H1 (cell line): ENCODE measurements at regions not wholly inside any gene's neighbourhood (a gene's known extent, or its start where the extent isn't known, plus 50 kb on each side); places are given as distances from the start of the nearest gene placed in this dataset.

Experiments
- CTCF ChIA-PET: fragments of 300-600 bp; sonication (Branson Sonifier 250); formaldehyde crosslinking; loops from one replicate; lab custom pipeline; 2021; ENCODE audit not compliant: partially characterized antibody; lab: Charles Lee
- POLR2A ChIA-PET: fragments of 300-600 bp; sonication (Branson Sonifier 250); formaldehyde crosslinking; loops from one replicate; lab custom pipeline; 2021; ENCODE audit warnings: inconsistent platforms; ENCODE audit not compliant: partially characterized antibody; lab: Charles Lee
- DNase-seq, 2 experiments: peaks; one replicate each; pipeline versions ENCODE4 v3.0.0 to v3.0.0-alpha.2; 2010 to 2022; ENCODE audit warnings: low spot score in 2 of 2, low read depth in 1 of 2, mixed read lengths in 1 of 2
- FAIRE-seq: peaks from 2 replicates; lab custom pipeline; 2011; peaks lifted over from hg19 to GRCh38; lab: Jason Lieb, UNC
- H2AFZ ChIP-seq: 2 replicates; pipeline ENCODE4 v1.8.1; 2012; ENCODE audit warnings: low read length, inconsistent platforms
- H2AK5ac ChIP-seq: 2 replicates; pipeline ENCODE4 v1.6.1; 2013; ENCODE audit warnings: low read depth, low read length
- H2BK120ac ChIP-seq: replicated peaks from 2 replicates; pipeline ENCODE3; 2013; ENCODE audit warnings: low read depth, low read length, inconsistent platforms
- H2BK12ac ChIP-seq: 2 replicates; pipeline ENCODE4 v1.6.1; 2013; ENCODE audit warnings: low read depth, low read length
- H2BK15ac ChIP-seq: 2 replicates; pipeline ENCODE4 v1.6.1; 2013; ENCODE audit warnings: low read length
- H2BK20ac ChIP-seq: 2 replicates; pipeline ENCODE4 v1.6.1; 2013; ENCODE audit warnings: low read length
- H2BK5ac ChIP-seq: 2 replicates; pipeline ENCODE4 v1.6.1; 2013; ENCODE audit warnings: low read depth, low read length
- H3K14ac ChIP-seq: 2 replicates; pipeline ENCODE4 v1.6.1; 2013; ENCODE audit warnings: inconsistent platforms; ENCODE audit not compliant: insufficient read length
- H3K18ac ChIP-seq: 2 replicates; pipeline ENCODE4 v1.6.1; 2013; ENCODE audit warnings: low read length; ENCODE audit errors: extremely low read depth
- H3K23ac ChIP-seq: 2 replicates; pipeline ENCODE4 v1.6.1; 2013; ENCODE audit warnings: inconsistent platforms; ENCODE audit not compliant: insufficient read length
- H3K23me2 ChIP-seq: 2 replicates; pipeline ENCODE4 v1.6.1; 2013; ENCODE audit warnings: low read depth, low read length
- H3K27ac ChIP-seq: 2 replicates; pipeline ENCODE4 v1.6.1; 2011; ENCODE audit warnings: low read depth, low read length, inconsistent platforms
- H3K27me3 ChIP-seq, 4 experiments: replicated peaks in 1 of 4; 1 replicate in 1 of 4; 2 replicates in 3 of 4; pipeline versions ENCODE4 v1.6.1 to v1.8.1; 2011 to 2013; ENCODE audit warnings: low read length in 3 of 4, mild to moderate bottlenecking in 3 of 4, inconsistent platforms in 2 of 4, mixed read lengths in 2 of 4, moderate library complexity in 1 of 4; ENCODE audit not compliant: control insufficient read depth in 3 of 4, insufficient read depth in 3 of 4; ENCODE audit errors: extremely low read depth in 1 of 4
- H3K36me3 ChIP-seq, 4 experiments: 2 replicates each; pipeline versions ENCODE4 v1.6.1 to v1.8.1; 2011 to 2013; ENCODE audit warnings: mild to moderate bottlenecking in 4 of 4, low read length in 3 of 4, moderate library complexity in 2 of 4, control low read depth in 1 of 4, inconsistent platforms in 1 of 4; ENCODE audit not compliant: insufficient read depth in 4 of 4, control insufficient read depth in 2 of 4
- H3K4ac ChIP-seq: replicated peaks from 2 replicates; pipeline ENCODE3; 2013; ENCODE audit warnings: low read length, low read depth, mixed read lengths, inconsistent platforms; ENCODE audit not compliant: insufficient read length
- H3K4me1 ChIP-seq, 4 experiments: replicated peaks in 1 of 4; 1 replicate in 1 of 4; 2 replicates in 3 of 4; pipeline versions ENCODE4 v1.6.1 to v1.8.1; 2011 to 2013; ENCODE audit warnings: low read length in 3 of 4, inconsistent platforms in 2 of 4, mixed read lengths in 1 of 4; ENCODE audit not compliant: insufficient read depth in 4 of 4, control insufficient read depth in 3 of 4
- H3K4me2 ChIP-seq, 2 experiments: 2 replicates each; pipeline versions ENCODE4 v1.6.1 to v1.8.1; 2011 to 2013; ENCODE audit warnings: low read depth in 2 of 2, low read length in 2 of 2, control low read depth in 1 of 2, inconsistent platforms in 1 of 2, mild to moderate bottlenecking in 1 of 2; ENCODE audit not compliant: insufficient read depth in 1 of 2
- H3K4me3 ChIP-seq, 4 experiments: fragments of 200-600, 300-600 bp in 1 of 4; sonication (generic), shearing (Covaris generic), sonication (Bioruptor Twin) in 1 of 4; 2 replicates each; pipeline versions ENCODE4 v1.5.1 to v1.8.1; 2011 to 2016; ENCODE audit warnings: low read length in 4 of 4, low read depth in 3 of 4, control low read depth in 2 of 4, inconsistent platforms in 2 of 4, mild to moderate bottlenecking in 2 of 4, mixed read lengths in 1 of 4, moderate library complexity in 1 of 4; ENCODE audit not compliant: insufficient read depth in 2 of 4; ENCODE audit errors: extremely low read depth in 1 of 4
- H3K56ac ChIP-seq: replicated peaks from 2 replicates; pipeline ENCODE3; 2013; ENCODE audit warnings: low read depth, mild to moderate bottlenecking, mixed read lengths, low read length, inconsistent platforms; ENCODE audit not compliant: insufficient read length
- H3K79me1 ChIP-seq: 2 replicates; pipeline ENCODE4 v1.6.1; 2013; ENCODE audit warnings: low read depth, low read length, control low read depth
- H3K79me2 ChIP-seq, 2 experiments: 2 replicates each; pipeline versions ENCODE4 v1.6.1 to v1.8.1; 2012 to 2013; ENCODE audit warnings: low read length in 2 of 2, mild to moderate bottlenecking in 2 of 2, inconsistent platforms in 1 of 2; ENCODE audit not compliant: insufficient read depth in 2 of 2, control insufficient read depth in 1 of 2
- H3K9ac ChIP-seq, 4 experiments: replicated peaks in 1 of 4; 1 replicate in 1 of 4; 2 replicates in 3 of 4; pipeline versions ENCODE4 v1.6.1 to v1.8.1; 2011 to 2013; ENCODE audit warnings: low read depth in 3 of 4, low read length in 3 of 4, control low read depth in 2 of 4, mild to moderate bottlenecking in 2 of 4, moderate library complexity in 2 of 4, inconsistent platforms in 1 of 4; ENCODE audit errors: extremely low read depth in 1 of 4
- H3K9me3 ChIP-seq, 2 experiments: 2 replicates each; pipeline versions ENCODE4 v1.6.1 to v1.8.1; 2012 to 2013; ENCODE audit warnings: mild to moderate bottlenecking in 2 of 2, moderate library complexity in 2 of 2, control low read depth in 1 of 2, inconsistent platforms in 1 of 2, low read depth in 1 of 2, low read length in 1 of 2, mixed read lengths in 1 of 2; ENCODE audit not compliant: insufficient read depth in 2 of 2
- H4K20me1 ChIP-seq, 2 experiments: replicated peaks in 1 of 2; 2 replicates each; pipeline versions ENCODE3 to v1.8.1; 2011 to 2013; ENCODE audit warnings: inconsistent platforms in 2 of 2, low read length in 2 of 2, mild to moderate bottlenecking in 1 of 2; ENCODE audit not compliant: insufficient read depth in 2 of 2, control insufficient read depth in 1 of 2
- H4K5ac ChIP-seq: 2 replicates; pipeline ENCODE4 v1.6.1; 2013; ENCODE audit warnings: low read length, low read depth, mixed read lengths, inconsistent platforms; ENCODE audit not compliant: insufficient read length
- H4K8ac ChIP-seq: 2 replicates; pipeline ENCODE4 v1.8.0; 2013; ENCODE audit warnings: mild to moderate bottlenecking, moderate library complexity, low read length, inconsistent platforms; ENCODE audit not compliant: insufficient read depth; ENCODE audit errors: extremely low read depth
- H4K91ac ChIP-seq: replicated peaks from 2 replicates; pipeline ENCODE3; 2013; ENCODE audit warnings: low read length, mixed read lengths, inconsistent platforms; ENCODE audit not compliant: insufficient read length
- BACH1 ChIP-seq: IDR thresholded peaks from 2 replicates; pipeline ENCODE4 v1.6.1; 2012; ENCODE audit warnings: low read length, improper control_type of control experiment
- CHD1 ChIP-seq: IDR thresholded peaks from 2 replicates; pipeline ENCODE4 v1.6.1; 2012; ENCODE audit warnings: low read depth, low read length, improper control_type of control experiment
- CHD2 ChIP-seq: IDR thresholded peaks from 2 replicates; pipeline ENCODE4 v1.6.1; 2012; ENCODE audit warnings: low read length, improper control_type of control experiment
- CREB1 ChIP-seq: IDR thresholded peaks from 2 replicates; pipeline ENCODE4 v1.6.1; 2012; ENCODE audit warnings: inconsistent platforms
- FOSL1 ChIP-seq: IDR thresholded peaks from 2 replicates; pipeline ENCODE4 v1.6.1; 2011; ENCODE audit warnings: mild to moderate bottlenecking, low read depth, low read length, moderate library complexity; ENCODE audit not compliant: insufficient read depth
- HDAC6 ChIP-seq: IDR thresholded peaks from one replicate; pipeline ENCODE4 v1.7.1; 2012; ENCODE audit warnings: low read depth, mild to moderate bottlenecking, inconsistent platforms, low read length, moderate library complexity
- KDM1A ChIP-seq: fragments of 200-600, 300-600 bp; sonication (generic); IDR thresholded peaks from 2 replicates; pipeline ENCODE4 v1.7.1; 2016; ENCODE audit warnings: mild to moderate bottlenecking, low read length, borderline replicate concordance
- KDM4A ChIP-seq: IDR thresholded peaks from one replicate; pipeline ENCODE4 v1.7.1; 2012; ENCODE audit warnings: low read depth, mild to moderate bottlenecking, moderate library complexity, low read length, inconsistent platforms; ENCODE audit not compliant: severe bottlenecking
- KDM5A ChIP-seq: fragments of 200-600 bp; IDR thresholded peaks from 2 replicates; pipeline ENCODE4 v1.7.1; 2012; ENCODE audit warnings: mild to moderate bottlenecking, low read length, inconsistent platforms, mixed read lengths
- POLR2AphosphoS5 ChIP-seq: IDR thresholded peaks from 2 replicates; pipeline ENCODE4 v1.6.1; 2011; ENCODE audit warnings: low read depth, low read length
- SRF ChIP-seq: IDR thresholded peaks from 2 replicates; pipeline ENCODE4 v1.6.1; 2011; ENCODE audit warnings: mild to moderate bottlenecking, low read depth, low read length, moderate library complexity
- TCF12 ChIP-seq: IDR thresholded peaks from 2 replicates; pipeline ENCODE4 v1.6.1; 2011; ENCODE audit warnings: low read depth, mild to moderate bottlenecking, low read length
- YY1 ChIP-seq: IDR thresholded peaks from 2 replicates; pipeline ENCODE4 v1.6.1; 2011; ENCODE audit warnings: low read depth, mild to moderate bottlenecking, low read length
- WGBS, 2 experiments: shearing (Covaris generic) in 1 of 2; methylation state at CpG; one replicate each; pipeline versions ENCODE4 v1.1.6 to v1.1.7; 2013 to 2015; ENCODE audit warnings: low lambda C conversion rate in 2 of 2, mixed read lengths in 2 of 2, inconsistent platforms in 1 of 2, low coverage in 1 of 2, missing lambda C conversion rate in 1 of 2; ENCODE audit not compliant: insufficient replicate concordance in 2 of 2, insufficient coverage in 1 of 2, insufficient read length in 1 of 2; ENCODE audit errors: extremely low coverage in 1 of 2, missing lambda C conversion rate in 1 of 2; 5-methylcytosine and 5-hydroxymethylcytosine counted together
- TF ChIP-seq, protein P1 (sequence below), 3 experiments: IDR thresholded peaks; 1 replicate in 2 of 3; 2 replicates in 1 of 3; pipeline versions ENCODE4 v1.5.1 to v1.6.1; 2011; ENCODE audit warnings: low read length in 3 of 3, mild to moderate bottlenecking in 3 of 3, inconsistent platforms in 2 of 3, low read depth in 1 of 3, moderate library complexity in 1 of 3; ENCODE audit not compliant: insufficient read depth in 1 of 3; ENCODE audit errors: control extremely low read depth in 1 of 3

DNA sequence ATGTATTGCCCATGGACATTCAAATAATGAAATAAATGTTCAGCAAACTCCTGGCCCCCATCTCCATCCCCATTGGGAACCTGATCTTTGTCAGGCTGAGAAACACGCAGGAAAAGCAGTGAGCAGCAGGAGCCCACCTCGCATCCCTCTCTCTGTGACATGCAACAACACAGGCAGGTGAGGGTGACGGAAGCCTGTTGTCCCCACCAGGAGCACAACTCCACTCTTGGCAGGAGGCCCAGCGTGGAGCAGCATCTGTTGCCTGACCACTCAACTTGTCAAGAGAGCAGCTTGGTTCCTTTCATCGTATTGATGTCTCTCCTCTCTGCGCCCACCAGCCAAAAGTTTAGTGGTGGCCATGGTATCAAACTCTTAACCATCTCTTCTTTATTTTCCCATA lies 586.9 kb upstream of the ARID1B start:
- Histone ChIP-seq H4K91ac (no peak overlapping the region), H3K27ac (no peak overlapping the region), H3K23me2 (no peaks in the 10 kb centered on the region; the same call in 1 of the 2 replicates), H3K23ac (no peak overlapping the region), H3K14ac (no peak overlapping the region), H2BK120ac (no peak overlapping the region), H3K27me3 (no peaks in the 10 kb centered on the region), H3K4me3 (no peak overlapping the region), H2BK12ac (peak overlapping the region; percentile 70; the same call in 1 of the 2 replicates), H2AFZ (no peak overlapping the region), H3K18ac (0 out of 2 replicates have a peak overlapping the region, but pooled peaks have one; percentile 28), H3K4me2 (no peak overlapping the region), H4K8ac (no peak overlapping the region), H3K79me2 (no peaks in the 10 kb centered on the region), H3K9ac (no peak overlapping the region), H4K20me1 (no peaks in the 10 kb centered on the region), H3K4ac (no peak overlapping the region), H3K79me1 (no peaks in the 10 kb centered on the region), H3K4me1 (peaks cover 0 to 8% (median 0%) of the 10 kb centered on the region in 4 experiments; a peak in 3 of 7 replicates), H3K36me3 (no peaks in the 10 kb centered on the region), H3K56ac (no peak overlapping the region), H4K5ac (no peak overlapping the region), H2AK5ac (no peak overlapping the region), H2BK5ac (no peak overlapping the region; the same call in 1 of the 2 replicates), H2BK20ac (no peak overlapping the region), H2BK15ac (no peak overlapping the region), H3K9me3 (no peaks in the 10 kb centered on the region)
- ChIA-PET POLR2A (interaction anchor here (0.7 kb wide), 1 partner anchor 127 kb away, joined by 3 read pairs; no protein-coding TSS in a partner anchor), CTCF (no interaction called here)
- FAIRE-seq (no peak), DNase-seq (no peak)
- 89% methylated on average over 6 of the region's 6 CpGs; no CpG with 5 or more reads in 1 of the 2 experiments for WGBS, 2 experiments
- TF ChIP-seq CREB1 = no peak
- no peak for TF ChIP-seq KDM5A
- TF ChIP-seq HDAC6 = no peak
- TF ChIP-seq KDM4A = no peak
- TF ChIP-seq BACH1 = no peak
- TF ChIP-seq, protein P1, sequence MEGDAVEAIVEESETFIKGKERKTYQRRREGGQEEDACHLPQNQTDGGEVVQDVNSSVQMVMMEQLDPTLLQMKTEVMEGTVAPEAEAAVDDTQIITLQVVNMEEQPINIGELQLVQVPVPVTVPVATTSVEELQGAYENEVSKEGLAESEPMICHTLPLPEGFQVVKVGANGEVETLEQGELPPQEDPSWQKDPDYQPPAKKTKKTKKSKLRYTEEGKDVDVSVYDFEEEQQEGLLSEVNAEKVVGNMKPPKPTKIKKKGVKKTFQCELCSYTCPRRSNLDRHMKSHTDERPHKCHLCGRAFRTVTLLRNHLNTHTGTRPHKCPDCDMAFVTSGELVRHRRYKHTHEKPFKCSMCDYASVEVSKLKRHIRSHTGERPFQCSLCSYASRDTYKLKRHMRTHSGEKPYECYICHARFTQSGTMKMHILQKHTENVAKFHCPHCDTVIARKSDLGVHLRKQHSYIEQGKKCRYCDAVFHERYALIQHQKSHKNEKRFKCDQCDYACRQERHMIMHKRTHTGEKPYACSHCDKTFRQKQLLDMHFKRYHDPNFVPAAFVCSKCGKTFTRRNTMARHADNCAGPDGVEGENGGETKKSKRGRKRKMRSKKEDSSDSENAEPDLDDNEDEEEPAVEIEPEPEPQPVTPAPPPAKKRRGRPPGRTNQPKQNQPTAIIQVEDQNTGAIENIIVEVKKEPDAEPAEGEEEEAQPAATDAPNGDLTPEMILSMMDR (IDR thresholded peaks at IDR 0.05; ENCODE audit: control extremely low read depth in 1 of 3, insufficient read depth in 1 of 3, low read depth in 1 of 3, low read length in 3 of 3) = no peak
- no peak for TF ChIP-seq POLR2AphosphoS5
- no peak for TF ChIP-seq CHD2
- TF ChIP-seq SRF = no peak
- no peak for TF ChIP-seq TCF12
- no peak for TF ChIP-seq FOSL1
- no peak for TF ChIP-seq KDM1A
- no peak for TF ChIP-seq YY1
- no peak for TF ChIP-seq CHD1
